GM18873 (cell line): ENCODE measurements at regions not wholly inside any gene's neighbourhood (a gene's known extent, or its start where the extent isn't known, plus 50 kb on each side); places are given as distances from the start of the nearest gene placed in this dataset.
"Not testable (repeated sequence)": the region's sequence is repeated elsewhere in the genome, so short reads cannot be mapped to it uniquely, and the experiment has no call there.

Source experiments
- ATAC-seq: cut with Tn5 transposase; IDR thresholded peaks from one replicate; pipeline ENCODE4 v1.9.1; 2021; ENCODE audit warnings: mild to moderate bottlenecking, moderate library complexity, moderate number of reproducible peaks; ENCODE audit not compliant: unreplicated experiment, low FRiP score

DNA sequence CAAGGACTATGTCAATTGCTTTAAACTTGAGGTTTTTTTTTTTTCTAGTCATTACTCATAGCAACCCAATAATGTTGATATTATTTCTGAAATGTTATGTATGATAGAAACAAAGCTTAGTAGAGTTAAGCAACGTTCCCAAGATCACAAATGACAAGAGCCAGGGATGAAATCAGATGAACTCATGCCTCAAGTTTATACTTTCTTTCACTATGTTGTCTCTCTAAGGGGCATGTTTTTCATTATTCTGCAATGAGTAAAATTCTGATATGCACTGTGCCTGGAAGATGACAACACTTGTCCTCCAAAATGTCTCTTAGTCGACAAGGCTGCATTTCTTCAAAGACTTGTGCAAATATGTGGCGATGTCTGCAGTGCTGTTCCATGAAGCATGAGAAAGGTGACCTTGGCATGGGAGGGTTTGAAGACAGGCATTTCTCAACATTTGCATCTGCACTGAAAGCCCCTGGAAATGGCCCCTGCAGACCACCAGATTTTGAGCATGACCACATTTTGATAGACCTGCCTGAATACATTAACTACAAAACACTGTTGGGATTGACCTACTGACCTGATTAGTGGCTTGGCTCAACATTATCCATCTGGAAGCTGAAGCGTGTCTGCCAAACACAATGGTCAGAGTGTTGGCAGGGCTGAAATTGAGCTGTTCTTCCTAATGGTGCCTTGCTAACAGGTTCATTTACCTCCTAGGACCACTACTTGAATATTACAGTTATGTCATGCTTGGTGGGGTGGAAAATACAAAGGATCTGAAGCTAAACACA lies 1027.5 kb downstream of the CDH11 start:
- ATAC-seq, result no peak

DNA sequence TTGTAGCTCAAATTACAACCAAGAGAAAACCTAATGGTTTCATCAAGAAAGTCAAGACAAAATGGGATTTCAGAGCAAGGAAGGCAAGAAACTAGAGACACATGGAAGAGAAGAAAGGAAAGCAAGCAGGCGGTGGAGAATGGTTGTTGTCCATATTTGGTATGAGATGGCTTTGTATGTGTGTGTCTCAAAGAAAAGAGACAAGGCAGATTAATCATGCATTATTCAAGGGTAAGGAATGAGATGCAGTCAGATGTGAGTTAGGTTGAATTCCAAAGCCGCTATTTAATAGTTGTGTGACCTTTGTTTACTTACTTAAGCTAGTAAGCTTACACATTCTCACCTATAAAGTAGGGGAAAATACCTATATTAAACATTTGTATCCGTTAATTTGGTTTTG lies 1029.6 kb downstream of the CDH11 start:
- ATAC-seq, result no peak

DNA sequence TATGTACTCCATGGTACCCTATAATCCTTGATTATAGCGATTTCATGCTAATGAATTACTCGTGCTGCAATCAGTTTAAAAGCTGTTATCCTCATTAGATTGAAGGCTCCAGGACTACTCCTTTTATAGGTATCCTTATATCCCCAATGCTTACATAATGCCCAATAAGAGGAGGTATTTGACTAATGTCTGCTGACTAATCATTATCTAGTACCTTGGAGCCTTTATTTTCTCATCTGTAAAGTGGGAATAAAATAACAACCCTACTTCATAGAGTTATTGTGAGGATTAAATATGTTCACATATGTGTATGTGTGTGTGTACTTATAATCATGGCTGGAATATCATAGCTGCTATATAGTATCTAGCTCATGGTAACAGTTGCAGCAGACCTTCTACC lies 1031.5 kb downstream of the CDH11 start:
- no peak for ATAC-seq

DNA sequence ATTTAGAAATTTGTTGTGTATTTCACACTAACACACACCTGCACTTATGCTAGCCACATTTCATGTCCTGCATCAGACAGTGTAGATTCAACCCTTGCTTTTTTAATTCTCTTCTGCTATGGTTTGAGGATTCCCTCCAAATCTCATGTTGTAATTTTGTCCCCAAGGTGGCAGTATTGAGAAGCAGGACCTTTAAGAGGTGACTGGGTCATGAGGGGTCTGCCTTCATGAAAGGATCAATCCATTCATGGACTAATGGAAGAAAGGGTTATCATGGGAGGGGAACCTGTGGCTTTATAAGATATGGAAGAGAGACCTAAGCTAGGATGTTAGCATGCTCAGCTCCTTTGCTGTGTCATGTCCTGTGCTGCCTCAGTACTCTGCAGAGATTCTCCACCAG lies 1032.2 kb downstream of the CDH11 start:
- ATAC-seq, result no peak

DNA sequence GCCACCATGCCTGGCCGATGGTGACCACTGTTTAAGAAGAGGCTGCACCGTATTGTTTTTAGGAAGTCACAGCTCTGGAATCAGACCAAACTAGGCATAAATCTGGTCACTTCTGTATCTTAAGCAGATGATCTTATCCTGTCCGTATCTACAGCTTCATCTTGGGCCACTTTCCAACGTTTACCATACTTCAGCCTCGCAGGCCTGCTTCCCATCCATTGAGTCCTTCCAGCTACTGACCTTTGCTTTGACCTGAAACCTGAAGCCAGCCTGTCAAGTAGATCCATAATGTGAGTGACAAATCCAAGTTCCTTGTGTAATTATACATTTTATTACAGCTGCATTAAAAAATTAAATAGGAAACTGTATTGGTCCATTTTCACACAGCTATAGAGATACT lies 1033.0 kb downstream of the CDH11 start:
- no peak for ATAC-seq

DNA sequence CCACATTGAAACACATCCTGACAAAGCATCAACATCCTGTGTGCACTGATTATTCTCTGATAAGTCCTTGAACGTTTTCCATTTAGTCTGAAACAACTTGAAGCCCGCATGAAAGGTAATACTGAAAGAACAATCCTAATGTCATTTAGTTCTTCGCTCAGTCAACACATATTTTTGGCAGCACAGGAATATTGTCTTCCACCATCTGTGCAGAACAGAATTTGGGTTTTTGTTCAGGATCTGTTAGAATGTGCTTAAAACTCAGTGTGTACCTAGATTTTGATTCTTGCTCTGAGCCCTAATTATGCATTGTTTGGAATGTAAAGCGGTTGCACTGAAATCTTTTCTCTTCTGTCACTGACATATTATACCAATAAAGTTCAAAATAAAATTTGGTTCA lies 1036.6 kb downstream of the CDH11 start:
- ATAC-seq, result no peak

DNA sequence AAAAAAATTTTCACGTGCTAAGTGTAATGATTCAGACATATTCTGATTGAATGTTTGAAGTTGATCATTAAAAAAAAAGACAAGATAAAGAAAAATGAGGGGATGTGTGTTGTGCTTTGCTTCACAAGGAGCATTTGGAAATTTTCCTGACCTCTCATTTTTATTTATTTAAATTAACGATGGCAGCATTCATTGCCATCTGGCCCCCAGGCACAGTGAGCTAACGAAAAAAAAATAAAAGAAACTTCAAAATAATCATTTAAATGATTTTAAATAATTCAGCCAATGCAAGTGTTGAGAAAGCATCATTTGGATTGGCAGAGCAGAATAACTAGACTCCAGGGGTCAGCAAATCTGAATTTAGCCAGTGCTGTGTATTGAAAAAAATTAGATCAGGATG lies 1037.2 kb downstream of the CDH11 start:
- ATAC-seq, result no peak

DNA sequence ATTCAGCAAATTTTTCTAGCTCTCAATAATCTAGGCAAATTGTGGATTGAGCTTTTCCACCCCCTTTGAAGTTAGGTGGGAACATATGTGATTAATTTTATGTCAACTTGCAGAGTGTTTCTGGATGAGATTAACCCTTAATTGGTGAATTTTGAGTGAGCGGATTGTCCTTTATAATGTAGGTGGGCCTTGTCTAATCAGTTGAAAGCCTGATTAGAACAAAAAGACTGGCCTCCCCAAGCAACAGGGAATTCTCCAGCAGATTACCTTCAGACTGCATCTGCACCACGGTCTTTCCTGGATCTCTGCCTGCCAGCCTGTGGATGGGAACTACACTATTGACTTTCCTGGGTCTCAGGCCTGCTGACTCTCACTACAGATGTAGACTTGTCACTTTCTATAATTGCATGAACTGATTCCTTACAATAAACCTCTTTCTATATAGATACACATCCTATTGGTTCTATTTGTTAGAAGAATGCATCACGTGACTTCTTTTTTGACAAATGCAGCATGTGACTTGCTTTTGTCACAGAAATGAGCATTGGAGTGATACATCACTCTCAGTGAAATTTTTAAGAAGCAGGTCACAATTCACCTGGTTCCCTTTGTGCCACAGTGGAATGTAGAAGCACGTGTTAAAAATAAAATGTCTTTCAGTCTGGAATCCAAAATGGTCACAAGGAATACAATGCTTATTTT lies 1038.3 kb downstream of the CDH11 start:
- no peak for ATAC-seq

DNA sequence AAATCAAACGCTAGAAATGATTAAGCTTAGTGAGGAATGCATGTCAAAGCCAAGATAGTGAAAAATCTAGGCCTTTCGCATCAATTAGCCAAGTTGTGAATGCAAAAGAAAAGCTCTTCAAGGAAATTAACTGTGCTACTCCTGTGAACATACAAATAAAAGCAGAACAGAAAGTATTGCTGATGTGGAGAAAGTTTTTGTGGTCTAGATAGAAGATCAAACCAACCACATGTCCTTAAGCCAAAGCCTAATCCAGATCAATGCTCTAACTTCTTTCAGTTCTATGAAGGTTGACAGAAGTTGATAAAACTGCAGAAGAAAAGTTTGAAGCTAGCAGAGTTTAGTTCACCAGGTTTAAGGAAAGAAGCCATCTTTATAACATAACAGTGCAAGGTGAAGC lies 1044.6 kb downstream of the CDH11 start:
- ATAC-seq, result no peak

DNA sequence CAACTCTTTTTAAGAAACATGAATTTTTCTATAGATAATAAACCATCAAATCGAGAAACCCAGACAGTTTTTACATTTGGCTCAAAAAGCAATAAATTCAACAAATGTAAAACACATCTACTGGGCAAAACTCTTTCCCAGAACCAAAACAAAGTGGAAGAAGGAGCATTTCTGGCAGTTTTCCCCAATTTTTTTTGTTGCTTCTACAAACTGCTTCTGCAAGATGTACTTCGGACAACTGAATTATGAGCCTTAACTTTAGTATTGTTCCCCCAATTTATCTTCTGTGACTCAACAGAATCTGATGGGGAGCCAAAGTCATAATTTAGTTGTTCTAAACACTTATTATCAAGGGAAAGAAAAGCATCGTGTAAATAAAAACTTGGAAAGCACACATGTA lies 1047.2 kb downstream of the CDH11 start:
- ATAC-seq, result no peak

DNA sequence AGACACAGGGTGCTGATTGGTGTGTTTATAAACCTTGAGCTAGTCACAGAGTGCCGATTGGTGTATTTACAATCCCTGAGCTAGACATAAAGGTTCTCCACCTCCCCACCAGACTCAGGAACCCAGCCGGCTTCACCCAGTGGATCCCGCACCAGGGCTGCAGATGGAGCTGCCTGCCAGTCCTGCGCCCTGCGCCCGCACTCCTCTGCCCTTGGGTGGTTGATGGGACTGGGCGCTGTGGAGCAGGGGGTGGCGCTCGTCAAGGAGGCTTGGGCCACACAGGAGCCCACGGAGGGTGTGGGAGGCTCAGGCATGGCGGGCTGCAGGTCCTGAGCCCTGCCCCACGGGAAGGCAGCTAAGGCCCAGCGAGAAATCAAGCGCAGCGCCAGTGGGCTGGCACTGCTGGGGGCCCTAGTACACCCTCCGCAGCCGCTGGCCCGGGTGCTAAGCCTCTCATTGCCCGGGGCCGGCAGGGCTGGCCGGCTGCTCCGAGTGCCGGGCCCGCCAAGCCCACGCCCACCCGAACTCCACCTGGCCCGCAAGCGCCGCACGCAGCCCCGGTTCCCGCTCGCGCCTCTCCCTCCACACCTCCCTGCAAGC lies 1049.6 kb downstream of the CDH11 start:
- ATAC-seq, result not testable (repeated sequence)

DNA sequence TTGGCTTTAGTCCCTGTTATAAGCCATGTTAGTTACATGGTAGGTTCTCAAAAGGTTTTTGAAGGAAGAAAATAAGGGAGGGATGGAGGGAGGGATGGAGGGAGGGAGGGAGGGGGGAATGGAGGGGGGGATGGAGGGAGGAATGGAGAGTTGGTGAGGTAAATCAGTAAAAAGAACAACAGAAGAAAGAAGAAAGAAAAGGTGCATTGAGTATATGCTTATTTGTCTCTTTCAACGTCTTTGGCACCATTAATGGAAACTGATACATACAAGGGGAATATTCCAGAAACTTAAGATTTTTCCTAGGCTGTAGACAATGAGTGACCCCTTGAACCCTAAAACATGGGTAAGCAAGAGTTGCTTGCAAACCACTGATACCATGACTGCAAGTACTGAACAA lies 1056.3 kb downstream of the CDH11 start:
- ATAC-seq, result no peak

DNA sequence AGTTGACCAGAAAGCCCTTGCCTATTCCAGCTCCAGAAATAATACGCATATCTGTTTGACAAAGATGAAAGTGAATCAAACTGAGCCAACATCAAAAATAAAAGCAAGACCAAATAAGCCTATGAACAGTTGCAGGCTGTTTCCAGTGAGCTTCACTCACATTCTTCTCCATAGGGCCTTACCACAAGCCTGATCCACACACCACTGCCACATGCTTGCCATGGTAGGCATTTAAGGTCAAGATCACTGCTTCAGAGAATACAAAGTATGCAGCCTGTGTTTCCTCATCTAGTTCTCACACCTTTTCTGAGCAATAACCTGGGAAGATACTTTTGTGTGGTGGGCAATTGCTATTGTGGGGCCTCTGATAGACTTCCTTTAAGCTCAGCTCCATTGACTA lies 1060.2 kb downstream of the CDH11 start:
- no peak for ATAC-seq

DNA sequence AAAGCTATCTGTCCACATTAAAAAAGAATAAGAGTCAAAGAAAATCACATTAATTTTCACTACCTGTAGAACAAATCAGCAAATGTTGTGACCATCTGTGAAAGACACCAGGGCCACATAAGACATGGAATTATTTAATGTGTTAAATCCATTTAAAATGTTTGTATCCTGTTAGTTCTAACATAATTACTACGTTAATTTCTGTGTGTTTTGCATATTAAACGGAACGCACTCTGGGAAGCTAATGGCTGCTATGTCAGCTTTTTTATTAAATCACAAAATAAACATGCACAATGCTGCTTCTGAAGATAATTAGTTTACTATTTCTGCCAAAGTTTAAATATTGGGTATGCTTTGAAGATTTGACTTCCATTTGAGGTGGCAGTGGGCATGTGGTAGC lies 1061.2 kb downstream of the CDH11 start:
- ATAC-seq, result no peak

DNA sequence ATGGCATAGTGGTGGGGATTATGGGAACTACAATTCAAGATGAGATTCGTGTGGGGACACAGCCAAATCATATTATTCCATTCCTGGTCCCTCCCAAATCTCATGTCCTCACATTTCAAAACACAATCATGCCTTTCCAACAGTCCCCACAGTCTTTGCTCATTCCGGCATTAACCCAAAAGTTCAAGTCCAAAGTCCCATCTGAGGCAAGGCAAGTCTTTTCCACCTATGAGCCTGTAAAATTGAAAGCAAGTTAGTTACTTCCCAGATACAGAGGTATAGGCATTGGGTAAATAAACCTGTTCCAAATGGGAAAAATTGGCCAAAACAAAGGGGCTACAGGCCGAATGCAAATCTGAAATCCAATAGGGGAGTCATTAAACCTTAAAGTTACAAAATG lies 1063.2 kb downstream of the CDH11 start:
- ATAC-seq, result no peak

DNA sequence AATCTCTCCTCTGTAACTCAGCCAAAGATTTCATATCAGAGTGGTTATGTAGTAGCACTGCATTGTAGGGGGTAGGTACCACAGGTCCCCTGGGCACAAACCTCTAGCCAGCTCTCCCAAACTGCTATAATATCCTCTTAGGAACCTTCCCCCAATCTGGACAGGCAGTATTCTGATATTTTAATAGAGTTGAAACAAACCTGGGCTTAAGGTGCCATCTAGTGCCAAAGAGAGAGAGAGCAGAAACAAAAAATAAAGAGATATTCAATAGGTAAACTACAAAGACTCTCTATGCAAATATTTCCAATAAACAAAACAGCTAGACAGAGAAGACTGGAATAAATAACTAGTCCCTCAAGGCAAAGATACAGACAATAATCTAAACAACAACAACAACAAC lies 1070.0 kb downstream of the CDH11 start:
- ATAC-seq, result no peak

DNA sequence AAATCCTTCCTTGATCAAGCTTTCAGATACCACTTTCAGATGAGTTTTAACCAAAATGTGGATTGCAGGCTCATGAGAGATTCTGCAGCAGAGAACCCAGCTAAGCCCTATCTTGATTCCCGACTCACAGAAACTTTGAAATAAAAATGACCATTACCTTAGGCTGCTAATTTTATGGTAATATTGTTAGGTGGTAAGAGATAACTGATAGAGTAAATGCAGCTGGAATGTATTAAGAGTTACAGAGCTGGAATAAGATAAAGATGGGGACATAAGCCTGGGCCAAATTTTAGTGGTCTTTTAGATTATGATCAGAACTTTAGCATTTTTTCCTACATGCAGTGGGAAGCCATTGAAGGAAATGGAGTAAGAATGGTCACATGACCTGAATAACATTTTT lies 1074.0 kb downstream of the CDH11 start:
- ATAC-seq, result no peak

DNA sequence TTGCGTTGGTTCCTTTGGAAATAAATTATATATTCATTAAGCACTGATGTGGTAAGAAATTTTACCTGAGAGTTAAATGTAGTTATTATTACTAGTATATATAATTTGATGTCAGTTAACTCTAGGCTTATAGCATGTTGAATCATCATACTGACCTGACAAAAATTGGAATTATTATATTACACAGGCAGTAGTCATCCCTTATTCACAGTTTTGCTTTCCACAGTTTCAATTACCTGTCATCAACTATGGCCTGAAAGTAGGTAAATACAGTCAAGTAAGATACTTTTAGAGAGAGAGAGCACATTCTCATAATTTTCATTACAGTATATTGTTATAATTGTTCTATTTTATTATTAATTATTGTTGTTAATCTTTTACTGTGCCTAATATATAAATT lies 1074.7 kb downstream of the CDH11 start:
- ATAC-seq, result no peak

DNA sequence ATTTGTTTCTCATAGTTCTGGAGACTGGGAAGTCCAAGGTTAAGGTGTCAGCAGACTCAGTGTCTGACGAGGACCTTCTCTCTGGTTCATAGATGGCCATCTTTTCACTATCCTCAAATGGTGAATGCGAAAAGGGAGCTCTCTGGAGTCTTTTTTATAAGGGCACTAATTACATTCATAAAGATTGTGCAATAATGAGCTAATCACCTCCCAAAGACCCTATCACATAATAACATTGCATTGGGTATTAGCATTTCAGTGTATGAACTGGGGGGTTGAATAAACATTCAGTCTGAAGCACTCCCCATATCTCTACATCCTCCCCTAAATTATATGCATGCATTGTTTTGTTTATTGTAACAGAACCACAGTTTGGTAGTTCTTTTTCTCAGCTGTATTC lies 1086.5 kb downstream of the CDH11 start:
- ATAC-seq, result no peak

DNA sequence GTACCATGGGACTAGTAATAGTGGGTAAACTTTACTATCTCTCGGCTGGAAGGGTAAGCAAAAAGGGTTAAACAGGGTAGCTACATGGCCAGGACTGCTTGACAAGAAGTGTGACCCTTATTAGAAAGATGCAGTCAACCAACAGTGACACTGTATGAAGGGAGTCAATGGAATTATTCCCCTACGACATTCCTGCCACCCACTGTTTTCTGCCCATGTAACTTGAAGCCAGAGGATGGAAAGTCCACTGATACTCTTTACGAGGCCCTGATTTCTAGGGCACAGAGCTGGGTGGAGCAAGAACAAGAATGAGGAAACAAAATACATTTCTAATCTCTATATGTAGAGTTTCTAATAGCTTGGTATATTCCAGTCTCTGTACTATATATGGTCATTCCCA lies 1102.5 kb downstream of the CDH11 start:
- ATAC-seq, result no peak

DNA sequence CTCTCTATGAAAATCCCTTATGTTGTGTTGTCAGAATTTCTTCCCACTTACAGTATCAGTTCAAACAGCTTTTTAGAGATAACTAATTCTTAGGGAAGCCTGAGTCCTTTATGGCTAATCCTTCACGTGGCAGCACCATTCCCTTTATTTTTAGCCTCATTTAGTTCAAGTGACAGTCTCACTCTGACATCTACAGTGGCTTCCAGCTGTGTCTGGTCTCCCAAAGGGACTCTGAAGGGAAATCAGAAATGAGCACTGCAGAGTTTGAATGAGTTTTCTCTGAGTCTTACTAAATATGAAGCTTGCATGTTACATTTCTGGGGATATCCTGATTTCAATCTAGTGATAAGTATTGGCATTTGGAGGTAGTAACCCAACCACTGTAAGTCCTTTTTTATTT lies 1104.1 kb downstream of the CDH11 start:
- no peak for ATAC-seq

DNA sequence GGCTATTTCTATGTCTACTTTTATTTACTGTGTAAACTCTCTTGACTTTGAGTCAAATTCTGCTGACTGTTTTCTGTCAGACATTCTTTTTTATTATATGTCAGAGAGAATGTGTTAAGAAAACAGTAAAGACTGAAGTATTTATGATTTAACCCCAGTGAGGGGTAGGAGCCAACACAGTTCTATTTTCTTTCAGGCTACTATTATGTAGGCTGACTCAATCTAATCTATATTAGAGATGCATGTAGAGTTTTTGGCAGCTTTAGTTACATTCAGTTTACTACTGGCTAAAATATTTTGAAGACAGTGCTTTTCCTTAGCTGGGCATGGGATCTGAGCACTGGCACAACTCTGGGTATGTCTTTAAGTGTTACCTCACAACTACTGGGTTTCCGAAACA lies 1108.0 kb downstream of the CDH11 start:
- no peak for ATAC-seq
